GM21367 (cell line): ENCODE measurements at regions not wholly inside any gene's neighbourhood (a gene's known extent, or its start where the extent isn't known, plus 50 kb on each side); places are given as distances from the start of the nearest gene placed in this dataset.
"Not testable (repeated sequence)": the region's sequence is repeated elsewhere in the genome, so short reads cannot be mapped to it uniquely, and the experiment has no call there.

Source experiments
- ATAC-seq: cut with Tn5 transposase; IDR thresholded peaks from one replicate; pipeline ENCODE4 v1.9.1; 2021; ENCODE audit not compliant: unreplicated experiment

- ATAC-seq = no peak
Observed at GRCh38 chr20:57092900-57093530, 173.4 kb downstream of the BMP7 start.

GRCh38 chr20:57093766-57094165 is 172.7 kb downstream of the BMP7 start:
- ATAC-seq = no peak

- ATAC-seq = no peak
Observed at GRCh38 chr20:57094252-57094891, 172.1 kb downstream of the BMP7 start.

GRCh38 chr20:57094991-57095390 is 171.4 kb downstream of the BMP7 start:
- ATAC-seq = no peak

- no peak for ATAC-seq
Observed at GRCh38 chr20:57095426-57095825, 171.0 kb downstream of the BMP7 start.

- no peak for ATAC-seq
Observed at GRCh38 chr20:57097245-57097915, 169.1 kb downstream of the BMP7 start.

GRCh38 chr20:57102160-57102559 is 164.3 kb downstream of the BMP7 start:
- no peak for ATAC-seq

GRCh38 chr20:57102566-57102965 is 163.9 kb downstream of the BMP7 start:
- no peak for ATAC-seq

GRCh38 chr20:57103146-57103800 is 163.2 kb downstream of the BMP7 start:
- ATAC-seq = no peak

- no peak for ATAC-seq
Observed at GRCh38 chr20:57104113-57104512, 162.3 kb downstream of the BMP7 start.

GRCh38 chr20:57104651-57105204 is 161.7 kb downstream of the BMP7 start:
- no peak for ATAC-seq

- no peak for ATAC-seq
Observed at GRCh38 chr20:57106030-57106682, 160.3 kb downstream of the BMP7 start.

- no peak for ATAC-seq
Observed at GRCh38 chr20:57106692-57107091, 159.7 kb downstream of the BMP7 start.

- ATAC-seq = no peak
Observed at GRCh38 chr20:57107208-57107607, 159.2 kb downstream of the BMP7 start.

- ATAC-seq = no peak
Observed at GRCh38 chr20:57108218-57108617, 158.2 kb downstream of the BMP7 start.

GRCh38 chr20:57108742-57109570 is 157.5 kb downstream of the BMP7 start:
- ATAC-seq = no peak

GRCh38 chr20:57109571-57109953 is 156.9 kb downstream of the BMP7 start:
- no peak for ATAC-seq

- not testable (repeated sequence) for ATAC-seq
Observed at GRCh38 chr20:57110121-57111027, 156.1 kb downstream of the BMP7 start.

GRCh38 chr20:57111028-57111373 is 155.4 kb downstream of the BMP7 start:
- ATAC-seq = no peak
